OCI-LY1 (cell line): ENCODE measurements at regions not wholly inside any gene's neighbourhood (a gene's known extent, or its start where the extent isn't known, plus 50 kb on each side); places are given as distances from the start of the nearest gene placed in this dataset.

Source experiments
- CTCF ChIP-seq: fragments of 200-600 bp; sonication (generic), shearing (Covaris generic); IDR thresholded peaks from 2 replicates; pipeline ENCODE4 v1.5.1; 2017; ENCODE audit warnings: mild to moderate bottlenecking, antibody characterized with exemption, low read length, moderate library complexity, mixed read lengths
- EZH2 ChIP-seq: fragments of 200-600 bp; sonication (generic), shearing (Covaris generic); IDR thresholded peaks from 2 replicates; pipeline ENCODE4 v1.8.0; 2017; ENCODE audit warnings: borderline replicate concordance, mixed run types, mild to moderate bottlenecking, antibody characterized with exemption, low read length, moderate library complexity, mixed read lengths

DNA sequence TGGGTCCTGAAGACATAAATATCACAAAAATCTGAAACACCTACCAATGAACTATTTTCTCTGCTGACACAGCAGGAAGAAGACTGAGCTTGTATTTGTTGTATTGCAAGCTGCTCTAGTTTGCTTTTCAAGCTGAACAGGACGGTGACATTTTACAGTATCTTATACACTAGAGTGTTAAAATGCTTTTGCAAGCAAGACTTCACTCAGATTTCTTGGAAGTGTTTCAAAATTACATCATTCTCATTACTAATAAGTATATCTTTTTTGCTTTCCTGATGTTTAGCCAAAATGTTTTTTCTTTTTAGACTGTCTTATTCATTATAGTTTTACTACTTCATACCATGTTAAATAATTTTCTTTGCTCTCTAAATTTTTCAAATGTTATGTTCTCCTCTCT is 427.1 kb upstream of the CXADR start:
- TF ChIP-seq CTCF: no peak
- no peak for TF ChIP-seq EZH2
